Caki2 (cell line): ENCODE measurements at regions not wholly inside any gene's neighbourhood (a gene's known extent, or its start where the extent isn't known, plus 50 kb on each side); places are given as distances from the start of the nearest gene placed in this dataset.

ENCODE experiments used
- DNase-seq: peaks from one replicate; pipeline ENCODE4 v3.0.0-alpha.2; 2015; ENCODE audit warnings: low read depth
- in situ Hi-C: cut with HindIII; loops from 2 replicates; pipeline ENCODE4 v1.10.0; 2016; ENCODE audit warnings: low sequenced_read_pairs, low pct_unique_long_range_greater_than_20kb, mixed read lengths

GRCh38 chr3:86173401-86173800, 817.5 kb downstream of the VGLL3 start:
- in situ Hi-C loops: no loop called here

DNA sequence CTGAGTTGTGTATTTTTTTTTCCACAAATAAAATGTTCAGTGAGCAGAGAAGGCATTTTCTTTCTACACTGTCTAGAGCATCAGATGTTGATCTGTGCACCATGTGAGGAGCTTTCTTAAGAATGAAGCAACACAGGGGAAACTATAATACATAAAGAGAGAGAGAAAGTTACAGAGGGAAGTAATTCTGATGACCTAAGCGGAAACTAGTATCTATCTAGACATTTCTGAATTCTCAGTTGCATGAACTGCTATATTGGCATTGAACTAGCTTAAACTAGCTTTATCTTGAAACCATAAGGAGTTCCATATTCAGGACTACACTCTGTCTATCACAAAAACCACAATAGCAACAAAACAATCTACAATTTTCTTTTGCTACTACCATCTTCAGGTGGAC, 822.4 kb downstream of the VGLL3 start:
- DNase-seq: no peak
- in situ Hi-C loops: no loop called here

More at GRCh38 chr3:86173401-86173800, 817.5 kb downstream of the VGLL3 start:
- no peak for DNase-seq

- in situ Hi-C loops: no loop called here
- DNase-seq: no peak
Observed at GRCh38 chr3:86162521-86162920, 828.4 kb downstream of the VGLL3 start.

GRCh38 chr3:86161493-86161892, 829.5 kb downstream of the VGLL3 start:
- in situ Hi-C loops: no loop called here
- no peak for DNase-seq

DNA sequence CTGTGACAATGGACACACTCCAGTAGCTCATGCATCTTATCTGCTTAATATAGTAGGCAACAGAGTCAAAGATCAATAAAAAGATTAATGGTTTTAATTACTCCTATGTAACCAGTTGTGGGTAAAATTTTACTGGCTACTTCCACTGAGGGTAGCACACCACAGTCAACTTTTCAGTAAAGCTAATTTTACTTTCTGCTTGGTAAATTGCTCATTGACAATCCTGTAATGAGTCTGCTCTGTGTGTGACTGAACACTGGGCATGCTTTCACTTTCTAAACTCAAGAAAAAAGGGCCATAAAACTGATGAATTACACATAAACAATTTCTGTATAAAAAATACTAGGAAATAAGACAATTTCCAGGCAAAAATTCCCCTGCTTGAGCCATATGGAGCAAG, 838.3 kb downstream of the VGLL3 start:
- in situ Hi-C loops: no loop called here
- no peak for DNase-seq

GRCh38 chr3:86149054-86149453, 841.9 kb downstream of the VGLL3 start:
- in situ Hi-C loops: no loop called here
- DNase-seq: no peak

GRCh38 chr3:86147119-86147518, 843.8 kb downstream of the VGLL3 start:
- in situ Hi-C loops: no loop called here
- DNase-seq: no peak

- no peak for DNase-seq
- in situ Hi-C loops: no loop called here
Observed at GRCh38 chr3:86126552-86126951, 864.4 kb downstream of the VGLL3 start.
